AG04450 (cell line): ENCODE measurements at regions not wholly inside any gene's neighbourhood (a gene's known extent, or its start where the extent isn't known, plus 50 kb on each side); places are given as distances from the start of the nearest gene placed in this dataset.

Source experiments
- CTCF ChIA-PET: fragments of 300-600, 350-600 bp; formaldehyde crosslinking; extraction: SDS; loops from one replicate; lab custom pipeline; 2022; ENCODE audit warnings: antibody characterized with exemption, inconsistent platforms; lab: Charles Lee
- POLR2A ChIA-PET: fragments of 350-600 bp; formaldehyde crosslinking; extraction: SDS; loops from one replicate; lab custom pipeline; 2021; ENCODE audit warnings: antibody characterized with exemption, inconsistent platforms; lab: Yijun Ruan, JAX
- DNase-seq: peaks from one replicate; pipeline ENCODE4 v3.0.0-alpha.2; 2011; ENCODE audit warnings: low read depth, low spot score
- H3K27ac ChIP-seq: one replicate; pipeline ENCODE4 v1.5.1; 2012; ENCODE audit warnings: low read depth, low read length, control low read depth
- H3K27me3 ChIP-seq: one replicate; pipeline ENCODE4 v1.6.0; 2012; ENCODE audit warnings: low read length; ENCODE audit not compliant: control insufficient read depth, insufficient read depth
- H3K4me3 ChIP-seq: 2 replicates; pipeline ENCODE4 v1.5.1; 2011; ENCODE audit warnings: mild to moderate bottlenecking, low read depth, low read length, control low read depth
- H3K9me3 ChIP-seq: 2 replicates; pipeline ENCODE4 v1.5.1; 2012; ENCODE audit warnings: low read length; ENCODE audit not compliant: control insufficient read depth, insufficient read depth
- CTCF ChIP-seq: IDR thresholded peaks from 2 replicates; pipeline ENCODE4 v1.5.1; 2011; ENCODE audit warnings: low read depth, low read length, control low read depth, inconsistent platforms

- CTCF ChIA-PET: interaction anchor here (2.0 kb wide), 1 partner anchor 11 kb away, joined by 5 read pairs; no protein-coding TSS in a partner anchor
Observed at GRCh38 chr16:66267292-66268014, 99.0 kb upstream of the CDH5 start.

DNA sequence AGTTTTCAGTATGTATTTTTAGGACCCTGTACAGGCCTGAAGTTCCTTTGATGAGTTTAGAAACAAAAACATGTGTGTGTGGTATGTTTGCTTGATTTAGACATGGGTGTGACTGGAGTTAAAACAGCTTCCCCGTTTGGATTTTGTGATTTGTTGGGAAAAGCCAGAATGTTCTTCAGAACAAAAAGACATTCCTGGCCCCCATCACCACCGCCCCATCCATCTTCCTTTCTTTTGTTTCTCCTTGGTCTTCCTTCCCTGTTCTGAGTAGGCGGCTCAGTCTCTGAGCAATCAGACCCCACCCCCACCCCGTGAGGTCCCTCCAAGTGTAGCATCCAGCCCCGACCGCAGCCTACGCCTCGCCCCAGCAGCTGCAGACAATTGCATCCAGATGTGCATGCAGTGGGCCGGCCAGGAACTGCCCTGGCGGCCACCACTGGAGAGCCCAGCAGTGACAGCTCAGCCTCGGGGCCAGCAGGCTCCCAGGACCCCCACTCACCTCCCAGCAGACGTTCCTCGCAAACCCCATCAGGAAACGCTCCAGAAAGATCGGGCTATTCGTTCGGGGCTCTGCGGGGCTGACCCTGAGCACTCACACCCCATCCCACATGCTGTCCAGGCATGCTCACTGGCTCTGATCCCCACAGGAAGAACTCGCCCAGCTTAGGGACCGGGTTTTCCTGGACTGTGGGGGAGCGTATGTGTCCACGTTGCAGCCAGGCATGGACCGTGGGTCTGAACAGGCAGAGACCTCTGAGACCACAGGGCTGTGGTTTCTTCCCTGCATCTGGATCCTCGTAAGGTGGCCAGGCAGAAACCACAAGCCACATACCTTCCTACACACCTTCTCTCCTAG, 99.8 kb upstream of the CDH5 start:
- H3K4me3 ChIP-seq: no peak overlapping the region
- no peaks in the 10 kb centered on the region; the same call in 1 of the 2 replicates for H3K9me3 ChIP-seq
- POLR2A ChIA-PET: interaction anchor here (0.6 to 1.8 kb wide), 9 partner anchors 77 to 1144 kb away, joined by 3 to 10 read pairs (median 4); no protein-coding TSS in a partner anchor
- TF ChIP-seq CTCF: peak; percentile 33; the same call in 1 of the 2 replicates
- peak overlapping the region; percentile 86 for H3K27ac ChIP-seq
- CTCF ChIA-PET: interaction anchor here (1.1 to 2.0 kb wide), 2 partner anchors 12 to 1146 kb away, joined by 3 to 5 read pairs; no protein-coding TSS in a partner anchor
- no peaks in the 10 kb centered on the region for H3K27me3 ChIP-seq
- peak; percentile 92 for DNase-seq

More at GRCh38 chr16:66267292-66268014, 99.0 kb upstream of the CDH5 start:
- peak overlapping the region; percentile 86 for H3K27ac ChIP-seq
- H3K9me3 ChIP-seq: no peaks in the 10 kb centered on the region; the same call in 1 of the 2 replicates
- POLR2A ChIA-PET: interaction anchor here (0.6 to 1.8 kb wide), 7 partner anchors 78 to 1145 kb away, joined by 3 to 10 read pairs (median 4); no protein-coding TSS in a partner anchor
- H3K4me3 ChIP-seq: no peak overlapping the region
- DNase-seq: no peak
- H3K27me3 ChIP-seq: no peaks in the 10 kb centered on the region
- TF ChIP-seq CTCF: no peak

DNA sequence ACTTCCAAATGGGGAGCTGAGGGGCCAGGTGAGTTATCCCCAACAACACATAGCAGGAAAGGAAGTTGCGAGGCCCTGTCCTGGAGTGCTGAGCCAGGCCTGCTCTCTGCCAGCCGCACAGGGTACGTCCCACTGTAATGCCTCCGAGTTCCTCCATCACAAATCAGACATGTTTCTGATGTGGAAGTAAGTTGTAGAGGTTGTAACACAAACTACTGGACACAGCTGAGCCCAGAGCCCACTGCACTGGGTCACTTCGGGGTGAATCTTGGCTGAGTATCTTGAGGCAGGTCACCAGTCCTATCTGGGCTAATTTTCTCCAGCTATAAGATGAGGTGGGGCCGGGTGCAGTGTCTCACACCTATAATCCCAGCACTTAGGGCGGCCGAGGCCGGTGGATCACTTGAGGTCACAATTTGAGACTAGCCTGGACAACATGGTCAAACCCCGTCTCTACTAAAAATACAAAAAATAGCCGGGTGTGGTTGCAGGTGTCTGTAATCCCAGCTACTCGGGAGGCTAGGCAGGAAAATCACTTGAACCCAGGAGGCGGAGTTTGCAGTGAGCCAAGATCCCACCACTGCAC, 100.8 kb upstream of the CDH5 start:
- CTCF ChIA-PET: interaction anchor here (1.1 to 2.0 kb wide), 3 partner anchors 13 to 1145 kb away, joined by 3 to 5 read pairs (median 4); no protein-coding TSS in a partner anchor
- DNase-seq: no peak
- H3K9me3 ChIP-seq: no peaks in the 10 kb centered on the region; the same call in 1 of the 2 replicates
- POLR2A ChIA-PET: interaction anchor here (0.6 to 1.8 kb wide), 4 partner anchors 15 to 118 kb away, joined by 3 to 10 read pairs (median 4); no protein-coding TSS in a partner anchor
- no peak overlapping the region for H3K4me3 ChIP-seq
- TF ChIP-seq CTCF: no peak
- no peaks in the 10 kb centered on the region for H3K27me3 ChIP-seq
- peak overlapping the region; percentile 86 for H3K27ac ChIP-seq

- POLR2A ChIA-PET: interaction anchor here (1.0 kb wide), 1 partner anchor 14 kb away, joined by 3 read pairs; no protein-coding TSS in a partner anchor
- H3K4me3 ChIP-seq: no peak overlapping the region
- H3K27ac ChIP-seq: no peak overlapping the region
- CTCF ChIA-PET: interaction anchor here (1.3 kb wide), 1 partner anchor 76 kb away, joined by 4 read pairs; no protein-coding TSS in a partner anchor
- no peak for TF ChIP-seq CTCF
- no peaks in the 10 kb centered on the region; the same call in 1 of the 2 replicates for H3K9me3 ChIP-seq
- DNase-seq: no peak
- H3K27me3 ChIP-seq: no peaks in the 10 kb centered on the region
Observed at GRCh38 chr16:66265048-66265415, 101.5 kb upstream of the CDH5 start.
